Prostate gland (tissue), 2 donors: ENCODE measurements at regions not wholly inside any gene's neighbourhood (a gene's known extent, or its start where the extent isn't known, plus 50 kb on each side); places are given as distances from the start of the nearest gene placed in this dataset.

ENCODE experiments used
- CTCF ChIP-seq, 4 experiments: fragments of 200-600 bp in 2 of 4; fragments of 450-650 bp in 2 of 4; sonication (generic) in 2 of 4; IDR thresholded peaks; 1 replicate in 3 of 4; 2 replicates in 1 of 4; pipeline ENCODE4 v1.5.1; 2016 to 2019; ENCODE audit warnings: antibody characterized with exemption in 4 of 4, mild to moderate bottlenecking in 2 of 4, moderate library complexity in 2 of 4
- POLR2A ChIP-seq: fragments of 450-650 bp; IDR thresholded peaks from one replicate; pipeline ENCODE4 v1.6.1; 2016; ENCODE audit warnings: antibody characterized with exemption, mild to moderate bottlenecking

- no peak for TF ChIP-seq CTCF (IDR thresholded peaks at IDR 0.05)
- no peak for TF ChIP-seq POLR2A
Observed at GRCh38 chr12:16949871-16950667, 344.1 kb upstream of the LMO3 start.
